GM12878 (cell line): ENCODE measurements at regions not wholly inside any gene's neighbourhood (a gene's known extent, or its start where the extent isn't known, plus 50 kb on each side); places are given as distances from the start of the nearest gene placed in this dataset.

Experiments
- ATAC-seq: fragments of 200-7000 bp; cut with Tn5 transposase; 3 replicates; pipeline ENCODE4 v1.9.1; 2020; ENCODE audit warnings: mild to moderate bottlenecking, moderate library complexity
- BruUV-seq: library from RNA; stranded (reverse); fragments of 400-500 nt; replicated peaks from 2 replicates; lab custom pipeline; 2021; lab: Mats Ljungman, UMichigan
- CTCF ChIA-PET: fragments of 300-600 bp; sonication (Branson Sonifier 250); formaldehyde crosslinking; extraction: SDS; loops from one replicate; lab custom pipeline; 2021; ENCODE audit warnings: inconsistent platforms; lab: Yijun Ruan, JAX
- POLR2A ChIA-PET: fragments of 350-600 bp; formaldehyde crosslinking; extraction: SDS; loops from one replicate; lab custom pipeline; 2021; ENCODE audit warnings: inconsistent platforms; lab: Charles Lee
- RAD21 ChIA-PET: fragments of 300-600 bp; sonication (Branson Sonifier 250); formaldehyde crosslinking; loops from one replicate; lab custom pipeline; 2023; ENCODE audit warnings: antibody characterized with exemption; ENCODE audit not compliant: unreplicated experiment; lab: Charles Lee
- SMC1A ChIA-PET: fragments of 300-600 bp; sonication (Branson Sonifier 250); formaldehyde crosslinking; loops from one replicate; lab custom pipeline; 2023; ENCODE audit not compliant: unreplicated experiment, uncharacterized antibody; lab: Charles Lee
- DNase-seq: peaks from one replicate; pipeline ENCODE4 v3.0.0-alpha.2; 2011; ENCODE audit warnings: low read depth, low spot score
- FAIRE-seq: peaks from 3 replicates; lab custom pipeline; 2011; peaks lifted over from hg19 to GRCh38; lab: Jason Lieb, UNC
- H2AFZ ChIP-seq: 2 replicates; pipeline ENCODE4 v1.6.0; 2011; ENCODE audit warnings: low read depth, low read length, control low read depth; ENCODE audit not compliant: control insufficient read depth
- H3K27ac ChIP-seq: 2 replicates; pipeline ENCODE4 v1.5.1; 2011; ENCODE audit warnings: control low read depth; ENCODE audit not compliant: control insufficient read depth, insufficient read depth
- H3K27me3 ChIP-seq, 2 experiments: replicated peaks in 1 of 2; 2 replicates each; pipeline versions ENCODE4 v1.6.0 to v1.6.1; 2011; ENCODE audit warnings: low read length in 1 of 2; ENCODE audit not compliant: control insufficient read depth in 2 of 2, insufficient read depth in 2 of 2
- H3K36me3 ChIP-seq, 2 experiments: 2 replicates each; pipeline ENCODE4 v1.5.1; 2011; ENCODE audit warnings: low read length in 1 of 2; ENCODE audit not compliant: control insufficient read depth in 2 of 2, insufficient read depth in 2 of 2
- H3K4me1 ChIP-seq: 2 replicates; pipeline ENCODE4 v1.6.1; 2011; ENCODE audit warnings: mild to moderate bottlenecking, low read length, moderate library complexity, mixed read lengths; ENCODE audit not compliant: control insufficient read depth, insufficient read depth
- H3K4me2 ChIP-seq: 2 replicates; pipeline ENCODE4 v1.6.0; 2011; ENCODE audit warnings: control low read depth; ENCODE audit not compliant: control insufficient read depth, insufficient read depth
- H3K4me3 ChIP-seq: fragments of 200-600 bp; sonication (generic); 2 replicates; pipeline ENCODE4 v1.5.1; 2016
- H3K79me2 ChIP-seq: 2 replicates; pipeline ENCODE4 v1.6.0; 2011; ENCODE audit warnings: low read length; ENCODE audit not compliant: control insufficient read depth, insufficient read depth
- H3K9ac ChIP-seq: 2 replicates; pipeline ENCODE4 v1.8.0; 2011; ENCODE audit warnings: low read length, control low read depth, mixed read lengths; ENCODE audit not compliant: control insufficient read depth, insufficient read depth
- H3K9me3 ChIP-seq: replicated peaks from 3 replicates; pipeline ENCODE4 v1.5.1; 2011; ENCODE audit warnings: mild to moderate bottlenecking, low read length; ENCODE audit not compliant: control insufficient read depth, insufficient read depth
- H4K20me1 ChIP-seq: 2 replicates; pipeline ENCODE4 v1.6.0; 2011; ENCODE audit not compliant: control insufficient read depth, insufficient read depth
- ATF7 ChIP-seq: fragments of 450-650 bp; IDR thresholded peaks from 2 replicates; pipeline ENCODE4 v1.6.1; 2016; ENCODE audit warnings: low read depth, mild to moderate bottlenecking
- BRCA1 ChIP-seq: IDR thresholded peaks from 2 replicates; pipeline ENCODE4 v1.6.1; 2011; ENCODE audit warnings: low read depth, low read length, improper control_type of control experiment
- CHD2 ChIP-seq: IDR thresholded peaks from 2 replicates; pipeline ENCODE4 v1.6.1; 2011; ENCODE audit warnings: low read depth, low read length, improper control_type of control experiment, borderline replicate concordance
- ETV6 ChIP-seq, 2 experiments: fragments of 450-650 bp in 1 of 2; IDR thresholded peaks in 1 of 2; conservative IDR thresholded peaks in 1 of 2; 2 replicates each; pipeline ENCODE4 v1.6.1; 2014; ENCODE audit warnings: antibody characterized with exemption in 1 of 2, borderline replicate concordance in 1 of 2, low read depth in 1 of 2, mild to moderate bottlenecking in 1 of 2, moderate library complexity in 1 of 2
- GABPA ChIP-seq: IDR thresholded peaks from 2 replicates; pipeline ENCODE4 v1.6.1; 2014; ENCODE audit warnings: antibody characterized with exemption, low read depth, mild to moderate bottlenecking, inconsistent platforms
- GATAD2B ChIP-seq: fragments of 450-650 bp; conservative IDR thresholded peaks from 2 replicates; pipeline ENCODE4 v1.6.1; 2017; ENCODE audit warnings: low read depth, mild to moderate bottlenecking, moderate library complexity
- HCFC1 ChIP-seq: fragments of 150-350 bp; IDR thresholded peaks from 2 replicates; pipeline ENCODE4 v1.6.1; 2014; ENCODE audit warnings: low read length
- HSF1 ChIP-seq: fragments of 150-350 bp; IDR thresholded peaks from 2 replicates; pipeline ENCODE4 v1.6.1; 2014; ENCODE audit warnings: mild to moderate bottlenecking, low read depth, low read length
- MYC ChIP-seq: IDR thresholded peaks from 2 replicates; pipeline ENCODE4 v1.6.1; 2011; ENCODE audit warnings: mild to moderate bottlenecking, low read length, moderate library complexity, inconsistent platforms; ENCODE audit not compliant: insufficient read depth, insufficient replicate concordance, insufficient read length, severe bottlenecking
- NR2C1 ChIP-seq: fragments of 450-650 bp; IDR thresholded peaks from 2 replicates; pipeline ENCODE4 v1.6.1; 2017; ENCODE audit warnings: antibody characterized with exemption, mild to moderate bottlenecking, moderate library complexity
- POLR2AphosphoS2 ChIP-seq: IDR thresholded peaks from 2 replicates; pipeline ENCODE4 v1.6.1; 2011; ENCODE audit warnings: low read depth, mild to moderate bottlenecking, low read length, improper control_type of control experiment, moderate library complexity
- POU2F2 ChIP-seq: IDR thresholded peaks from 3 replicates; pipeline ENCODE4 v1.6.1; 2011; ENCODE audit warnings: low read depth, mild to moderate bottlenecking, low read length, borderline replicate concordance
- SIX5 ChIP-seq: IDR thresholded peaks from 2 replicates; pipeline ENCODE4 v1.6.1; 2011; ENCODE audit warnings: mild to moderate bottlenecking, low read depth, low read length, moderate library complexity; ENCODE audit not compliant: severe bottlenecking
- SRF ChIP-seq, 2 experiments: IDR thresholded peaks; 2 replicates each; pipeline ENCODE4 v1.6.1; 2011; ENCODE audit warnings: low read depth in 2 of 2, low read length in 2 of 2, mild to moderate bottlenecking in 1 of 2, moderate library complexity in 1 of 2
- STAT3 ChIP-seq: IDR thresholded peaks from 2 replicates; pipeline ENCODE4 v1.6.1; 2011; ENCODE audit warnings: low read depth, low read length, improper control_type of control experiment
- TCF7 ChIP-seq: IDR thresholded peaks from 2 replicates; pipeline ENCODE4 v1.6.1; 2014; ENCODE audit warnings: antibody characterized with exemption, borderline replicate concordance
- ZSCAN29 ChIP-seq: fragments of 450-650 bp; IDR thresholded peaks from 2 replicates; pipeline ENCODE4 v1.6.1; 2017; ENCODE audit warnings: mild to moderate bottlenecking, moderate library complexity
- ZZZ3 ChIP-seq: IDR thresholded peaks from 2 replicates; pipeline ENCODE4 v1.6.1; 2011; ENCODE audit warnings: low read depth; ENCODE audit not compliant: control insufficient read depth, insufficient read length
- in situ Hi-C: fragments of 300-500 bp; cut with MboI; formaldehyde crosslinking; loops from 9 replicates; pipeline ENCODE4 v1.14.3; 2018; ENCODE audit warnings: mixed read lengths
- intact Hi-C: fragments of 100-400 bp; cut with micrococcal nuclease; formaldehyde crosslinking; loops from one replicate; pipeline ENCODE4 v1.14.2; 2022; ENCODE audit not compliant: unreplicated experiment

DNA sequence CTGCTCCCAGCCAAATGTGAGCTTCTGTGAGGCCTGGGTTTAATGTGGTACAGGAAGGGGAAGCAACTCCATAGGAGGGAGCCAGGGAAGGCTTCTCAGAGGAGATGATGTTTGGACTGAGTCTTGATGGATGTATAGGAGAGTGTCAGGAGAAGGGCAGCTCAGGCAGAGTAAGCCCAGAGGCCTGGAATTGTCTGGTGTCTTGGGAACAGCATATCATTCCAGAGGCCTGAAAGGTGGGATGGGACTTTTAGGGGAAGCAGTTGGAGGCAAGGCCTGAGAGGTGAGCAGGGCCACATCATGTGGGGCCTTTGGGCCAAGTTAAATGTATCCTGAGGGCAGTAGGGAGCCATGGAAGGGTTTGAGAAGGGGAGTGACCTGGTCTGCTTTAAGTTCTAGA is 148.6 kb upstream of the WNT4 start:
- POLR2A ChIA-PET, result no interaction called here
- no peak for FAIRE-seq
- no peak overlapping the region for H3K27ac ChIP-seq

More for the DNA sequence above, 148.6 kb upstream of the WNT4 start:
- H3K9ac ChIP-seq, result no peak overlapping the region
- peaks cover 2% of the 10 kb centered on the region; the same call in 1 of the 2 replicates for H3K4me1 ChIP-seq
- CTCF ChIA-PET, result no interaction called here
- no peak overlapping the region for H3K4me3 ChIP-seq
- ATAC-seq, result no peak
- no peaks in the 10 kb centered on the region for H3K36me3 ChIP-seq
- no peak overlapping the region for H2AFZ ChIP-seq
- in situ Hi-C loops, result no loop called here
- no peaks in the 10 kb centered on the region for H4K20me1 ChIP-seq
- DNase-seq, result no peak
- SMC1A ChIA-PET, result no interaction called here
- peaks cover 0 to 2% of the 10 kb centered on the region in 2 experiments; a peak in 1 of 4 replicates for H3K27me3 ChIP-seq
- H3K79me2 ChIP-seq, result no peaks in the 10 kb centered on the region
- H3K4me2 ChIP-seq, result no peak overlapping the region
- TF ChIP-seq ZZZ3 (no peak), POLR2AphosphoS2 (no peak), HSF1 (no peak), BRCA1 (no peak), ZSCAN29 (no peak), GABPA (no peak), STAT3 (no peak), TCF7 (no peak), NR2C1 (no peak), SRF (IDR thresholded peaks at IDR 0.05; ENCODE audit: low read depth in 2 of 2, low read length in 2 of 2) (no peak), MYC (no peak), CHD2 (no peak), POU2F2 (no peak), GATAD2B (no peak), ATF7 (no peak), HCFC1 (no peak), ETV6 (conservative IDR thresholded peaks at IDR 0.05 in 1 of 2, IDR thresholded peaks at IDR 0.05 in 1 of 2; ENCODE audit: borderline replicate concordance in 1 of 2, low read depth in 1 of 2) (no peak), SIX5 (no peak)
- TF ChIP-seq, all 136 proteins: peak for 0
- intact Hi-C loops, result no loop called here
- RAD21 ChIA-PET, result no interaction called here
- H3K9me3 ChIP-seq, result peaks cover 2% of the 10 kb centered on the region; the same call in 1 of the 3 replicates
- BruUV-seq, result no TSS peak
